Adipocyte (in vitro differentiated cells): ENCODE measurements at regions not wholly inside any gene's neighbourhood (a gene's known extent, or its start where the extent isn't known, plus 50 kb on each side); places are given as distances from the start of the nearest gene placed in this dataset.

ENCODE experiments used
- DNase-seq: peaks from one replicate; pipeline ENCODE4 v3.0.0-alpha.2; 2015; ENCODE audit warnings: low read depth
- H3K27me3 ChIP-seq: replicated peaks from 2 replicates; pipeline ENCODE4 v1.7.0; 2013; ENCODE audit warnings: mild to moderate bottlenecking, low read length, moderate library complexity; ENCODE audit not compliant: control insufficient read depth, insufficient read depth
- H3K36me3 ChIP-seq: 2 replicates; pipeline ENCODE4 v1.7.0; 2013; ENCODE audit warnings: low read length, mild to moderate bottlenecking, moderate library complexity; ENCODE audit not compliant: control insufficient read depth, insufficient read depth, severe bottlenecking
- H3K4me1 ChIP-seq: 2 replicates; pipeline ENCODE4 v1.7.0; 2013; ENCODE audit warnings: mild to moderate bottlenecking, low read length, moderate library complexity; ENCODE audit not compliant: control insufficient read depth, insufficient read depth
- H3K4me3 ChIP-seq: 2 replicates; pipeline ENCODE4 v1.7.0; 2013; ENCODE audit warnings: mild to moderate bottlenecking, low read length, moderate library complexity
- H3K9ac ChIP-seq: 2 replicates; pipeline ENCODE4 v1.7.0; 2013; ENCODE audit warnings: mild to moderate bottlenecking, low read length, moderate library complexity
- H3K9me3 ChIP-seq: 2 replicates; pipeline ENCODE4 v1.7.0; 2013; ENCODE audit warnings: mild to moderate bottlenecking, low read length, moderate library complexity; ENCODE audit not compliant: control insufficient read depth

- Histone ChIP-seq H3K27me3 (no peaks in the 10 kb centered on the region), H3K4me1 (no peaks in the 10 kb centered on the region), H3K36me3 (peaks cover 3% of the 10 kb centered on the region), H3K9ac (no peak overlapping the region), H3K9me3 (no peaks in the 10 kb centered on the region), H3K4me3 (no peak overlapping the region)
- no peak for DNase-seq
Observed at GRCh38 chr1:113007706-113008364, 51.8 kb upstream of the SLC16A1 start.

- Histone ChIP-seq H3K36me3 (peaks cover 3% of the 10 kb centered on the region), H3K9me3 (no peaks in the 10 kb centered on the region), H3K9ac (no peak overlapping the region), H3K27me3 (no peaks in the 10 kb centered on the region), H3K4me3 (no peak overlapping the region), H3K4me1 (no peaks in the 10 kb centered on the region)
- no peak for DNase-seq
Observed at GRCh38 chr1:113008365-113008714, 52.3 kb upstream of the SLC16A1 start.

GRCh38 chr1:113012149-113012548 lies 56.2 kb upstream of the SLC16A1 start:
- no peak overlapping the region for H3K4me3 ChIP-seq
- H3K27me3 ChIP-seq: no peaks in the 10 kb centered on the region
- H3K9ac ChIP-seq: no peak overlapping the region
- peaks cover 3% of the 10 kb centered on the region for H3K36me3 ChIP-seq
- H3K9me3 ChIP-seq: no peaks in the 10 kb centered on the region
- no peak for DNase-seq
- no peaks in the 10 kb centered on the region for H3K4me1 ChIP-seq

GRCh38 chr1:113013823-113014222 lies 57.8 kb upstream of the SLC16A1 start:
- no peaks in the 10 kb centered on the region for H3K4me1 ChIP-seq
- no peaks in the 10 kb centered on the region for H3K9me3 ChIP-seq
- no peaks in the 10 kb centered on the region for H3K27me3 ChIP-seq
- no peak overlapping the region for H3K4me3 ChIP-seq
- no peak for DNase-seq
- H3K9ac ChIP-seq: no peak overlapping the region
- peaks cover 3% of the 10 kb centered on the region for H3K36me3 ChIP-seq

GRCh38 chr1:113014508-113014907 lies 58.5 kb upstream of the LRIG2 start:
- Histone ChIP-seq H3K4me1 (no peaks in the 10 kb centered on the region), H3K9ac (no peak overlapping the region), H3K36me3 (peaks cover 3% of the 10 kb centered on the region), H3K27me3 (no peaks in the 10 kb centered on the region), H3K4me3 (no peak overlapping the region), H3K9me3 (no peaks in the 10 kb centered on the region)
- no peak for DNase-seq

GRCh38 chr1:113018911-113019310 lies 54.1 kb upstream of the LRIG2 start:
- no peaks in the 10 kb centered on the region for H3K36me3 ChIP-seq
- H3K27me3 ChIP-seq: no peaks in the 10 kb centered on the region
- H3K9ac ChIP-seq: no peak overlapping the region

GRCh38 chr1:113021430-113022085 lies 51.4 kb upstream of the LRIG2 start:
- H3K4me3 ChIP-seq: no peak overlapping the region
- no peaks in the 10 kb centered on the region for H3K36me3 ChIP-seq
- H3K4me1 ChIP-seq: peaks cover 6% of the 10 kb centered on the region
- H3K27me3 ChIP-seq: no peaks in the 10 kb centered on the region
- H3K9me3 ChIP-seq: no peaks in the 10 kb centered on the region
- H3K9ac ChIP-seq: peak overlapping the region; percentile 9
- peak; percentile 55 for DNase-seq

More at GRCh38 chr1:113018911-113019310, 54.1 kb upstream of the LRIG2 start:
- no peak for DNase-seq
- Histone ChIP-seq H3K4me1 (peaks cover 6% of the 10 kb centered on the region), H3K4me3 (no peak overlapping the region), H3K9me3 (no peaks in the 10 kb centered on the region)
